ENCODE measurements at regions not wholly inside any gene's neighbourhood (a gene's known extent, or its start where the extent isn't known, plus 50 kb on each side); places are given as distances from the start of the nearest gene placed in this dataset.

- TF ChIP-seq CTCF (IDR thresholded peaks at IDR 0.05; ENCODE audit: borderline replicate concordance, extremely low read depth, low read length, poor library complexity, severe bottlenecking) (no peak), EZH2 (IDR thresholded peaks at IDR 0.05; ENCODE audit: borderline replicate concordance, low read depth, low read length, severe bottlenecking) (no peak)
Measured at GRCh38 chr2:44052584-44052983, 56.8 kb upstream of the LRPPRC start.

Data from DND-41 (cell line).